ENCODE measurements at regions not wholly inside any gene's neighbourhood (a gene's known extent, or its start where the extent isn't known, plus 50 kb on each side); places are given as distances from the start of the nearest gene placed in this dataset.

DNA sequence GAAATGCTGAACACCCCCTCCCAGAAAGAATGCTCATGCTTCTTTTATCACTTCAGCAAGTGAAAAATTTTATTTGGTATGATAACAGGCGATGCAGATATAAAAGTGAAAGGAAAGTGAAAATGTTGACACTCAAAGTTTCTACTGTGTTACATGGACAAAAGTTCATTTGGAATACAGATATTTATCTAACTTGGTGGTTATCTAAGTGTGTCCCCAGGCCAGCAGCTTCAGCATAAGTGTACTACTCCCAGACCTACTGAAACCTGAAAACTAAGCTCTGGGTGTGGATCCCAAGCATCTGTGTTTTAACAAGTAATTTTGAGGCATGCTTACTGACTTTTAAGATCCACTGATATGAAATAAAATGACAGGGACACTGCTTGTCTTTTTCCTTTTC lies 157.1 kb upstream of the BCHE start (continued):
- no peak for TF ChIP-seq CHD2 (IDR thresholded peaks at IDR 0.05; ENCODE audit: low read length, partially characterized antibody)
- no peak for TF ChIP-seq EZH2phosphoT487 (IDR thresholded peaks at IDR 0.05; ENCODE audit: borderline replicate concordance, low read depth)
- no peak for TF ChIP-seq MAX (IDR thresholded peaks at IDR 0.05; ENCODE audit: low read depth)

DNA sequence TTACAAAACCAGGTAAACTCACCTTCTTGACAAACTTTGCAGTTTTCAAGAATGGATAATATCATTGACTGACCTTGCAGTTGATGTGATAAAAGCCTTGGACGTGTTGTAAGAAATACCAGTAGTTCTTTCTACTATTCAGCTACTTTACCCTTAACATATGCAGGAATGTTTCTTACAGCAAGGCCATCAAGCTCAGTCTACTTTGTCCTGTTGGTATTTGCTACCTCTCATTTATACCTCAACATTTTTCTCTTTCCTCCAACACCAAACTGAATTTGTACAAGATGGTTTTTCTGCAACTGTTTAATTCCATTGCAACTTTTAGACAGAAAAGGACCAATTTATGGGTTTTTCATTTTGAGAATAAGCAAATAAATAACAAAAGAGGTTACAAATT lies 147.4 kb upstream of the BCHE start:
- POLR2A ChIA-PET = no interaction called here
- TF ChIP-seq TCF12 (IDR thresholded peaks at IDR 0.05) = no peak
- no peak for TF ChIP-seq TEAD4 (IDR thresholded peaks at IDR 0.05; ENCODE audit: borderline replicate concordance, insufficient read depth)
- TF ChIP-seq NFIC (IDR thresholded peaks at IDR 0.05; ENCODE audit: borderline replicate concordance) = no peak
- TF ChIP-seq RFX5 (IDR thresholded peaks at IDR 0.05; ENCODE audit: low read length) = no peak
- TF ChIP-seq GATA2 (CRISPR knock-in tag; IDR thresholded peaks at IDR 0.05) = no peak
- no peak for TF ChIP-seq ELF1 (IDR thresholded peaks at IDR 0.05)
- TF ChIP-seq MXI1 (IDR thresholded peaks at IDR 0.05; ENCODE audit: low read depth, low read length) = no peak
- no peak for TF ChIP-seq RAD21 (IDR thresholded peaks at IDR 0.05; ENCODE audit: low read length)
- TF ChIP-seq CHD2 (IDR thresholded peaks at IDR 0.05; ENCODE audit: low read length, partially characterized antibody) = no peak
- no peak for TF ChIP-seq RXRA (IDR thresholded peaks at IDR 0.05; ENCODE audit: borderline replicate concordance, low read depth)
- no peak for TF ChIP-seq MEF2A (IDR thresholded peaks at IDR 0.05; ENCODE audit: borderline replicate concordance, low read depth)
- TF ChIP-seq SMC3 (IDR thresholded peaks at IDR 0.05; ENCODE audit: low read depth, low read length) = no peak
- TF ChIP-seq EP300 (IDR thresholded peaks at IDR 0.05; ENCODE audit: borderline replicate concordance in 1 of 2, low read depth in 1 of 2, low read length in 1 of 2) = no peak
- no peak for TF ChIP-seq IRF3 (IDR thresholded peaks at IDR 0.05; ENCODE audit: low read depth, low read length)
- no peak for TF ChIP-seq PBX3 (IDR thresholded peaks at IDR 0.05)
- no peaks in the 10 kb centered on the region for H3K79me2 ChIP-seq (ENCODE audit: insufficient read depth)
- no peak for DNase-seq
- no peaks in the 10 kb centered on the region for H3K36me3 ChIP-seq (replicated peaks in 1 of 2; ENCODE audit: control insufficient read depth in 1 of 2, insufficient read depth in 2 of 2, low read length in 1 of 2)
- 4% methylated on average over 1 of the region's 1 CpG for WGBS (ENCODE audit: low lambda C conversion rate)
- H4K20me1 ChIP-seq (ENCODE audit: insufficient read depth) = no peaks in the 10 kb centered on the region
- H3K27me3 ChIP-seq (ENCODE audit: insufficient read depth) = no peaks in the 10 kb centered on the region
- no peaks in the 10 kb centered on the region for H3K4me1 ChIP-seq (ENCODE audit: control insufficient read depth in 1 of 2, insufficient read depth in 2 of 2, low read depth in 1 of 2, low read length in 1 of 2)
- H3K9me3 ChIP-seq = no peaks in the 10 kb centered on the region
- H3K9ac ChIP-seq = no peak overlapping the region
- no peaks in the 10 kb centered on the region for H3F3A ChIP-seq (replicated peaks; ENCODE audit: insufficient read depth)
- CTCF ChIA-PET = no interaction called here
- no peak overlapping the region for H3K4me3 ChIP-seq (ENCODE audit: low read depth in 2 of 2, low read length in 1 of 2)
- no peak overlapping the region for H3K4me2 ChIP-seq
- H3K9me2 ChIP-seq = no peaks in the 10 kb centered on the region
- H2AFZ ChIP-seq (ENCODE audit: low read depth) = no peak overlapping the region
- H3K27ac ChIP-seq (ENCODE audit: low read depth in 2 of 2, low read length in 1 of 2) = no peak overlapping the region
